ENCODE measurements at regions not wholly inside any gene's neighbourhood (a gene's known extent, or its start where the extent isn't known, plus 50 kb on each side); places are given as distances from the start of the nearest gene placed in this dataset.
"Not testable (repeated sequence)": the region's sequence is repeated elsewhere in the genome, so short reads cannot be mapped to it uniquely, and the experiment has no call there.

- DNase-seq (ENCODE audit: low read depth) = no peak
- H3K4me3 ChIP-seq (ENCODE audit: low read depth, low read length) = no peak overlapping the region
- no peak for TF ChIP-seq CTCF (conservative IDR thresholded peaks at IDR 0.05; ENCODE audit: low read depth, low read length)
Observed at GRCh38 chr11:91066456-91067047, 843.7 kb upstream of the CHORDC1 start.

GRCh38 chr11:91063399-91063798 lies 840.5 kb upstream of the CHORDC1 start:
- not testable (repeated sequence) for DNase-seq (ENCODE audit: low read depth)

GRCh38 chr11:91047882-91048281 lies 825.0 kb upstream of the CHORDC1 start:
- TF ChIP-seq CTCF (conservative IDR thresholded peaks at IDR 0.05; ENCODE audit: low read depth, low read length) = peak; percentile 6
- no peak overlapping the region for H3K4me3 ChIP-seq (ENCODE audit: low read depth, low read length)
- no peak for DNase-seq (ENCODE audit: low read depth)

More at GRCh38 chr11:91063399-91063798, 840.5 kb upstream of the CHORDC1 start:
- H3K4me3 ChIP-seq (ENCODE audit: low read depth, low read length) = not testable (repeated sequence)

GRCh38 chr11:91046261-91046660 lies 823.4 kb upstream of the CHORDC1 start:
- no peak for TF ChIP-seq CTCF (conservative IDR thresholded peaks at IDR 0.05; ENCODE audit: low read depth, low read length)
- H3K4me3 ChIP-seq (ENCODE audit: low read depth, low read length) = no peak overlapping the region
- DNase-seq (ENCODE audit: low read depth) = no peak

- TF ChIP-seq CTCF (conservative IDR thresholded peaks at IDR 0.05; ENCODE audit: low read depth, low read length) = peak; percentile 38
- DNase-seq (ENCODE audit: low read depth) = peak; percentile 36
- H3K4me3 ChIP-seq (ENCODE audit: low read depth, low read length) = no peak overlapping the region
Observed at GRCh38 chr11:91041626-91042025, 818.8 kb upstream of the CHORDC1 start.

- no peak overlapping the region for H3K4me3 ChIP-seq (ENCODE audit: low read depth, low read length)
- no peak for DNase-seq (ENCODE audit: low read depth)
- TF ChIP-seq CTCF (conservative IDR thresholded peaks at IDR 0.05; ENCODE audit: low read depth, low read length) = no peak
Observed at GRCh38 chr11:91023731-91024130, 800.9 kb upstream of the CHORDC1 start.

GRCh38 chr11:91011503-91011902 lies 788.7 kb upstream of the CHORDC1 start:
- TF ChIP-seq CTCF (conservative IDR thresholded peaks at IDR 0.05; ENCODE audit: low read depth, low read length) = no peak
- DNase-seq (ENCODE audit: low read depth) = no peak
- no peak overlapping the region for H3K4me3 ChIP-seq (ENCODE audit: low read depth, low read length)
